A673 (cell line): ENCODE measurements at regions not wholly inside any gene's neighbourhood (a gene's known extent, or its start where the extent isn't known, plus 50 kb on each side); places are given as distances from the start of the nearest gene placed in this dataset.

Experiments
- EZH2 ChIP-seq: fragments of 200-600 bp; sonication (generic); IDR thresholded peaks from 2 replicates; pipeline ENCODE4 v1.6.1; 2017; ENCODE audit warnings: borderline replicate concordance, low read depth, mild to moderate bottlenecking, mixed read lengths, antibody characterized with exemption, low read length; ENCODE audit not compliant: poor library complexity, severe bottlenecking
- TF ChIP-seq, protein P1 (sequence below): fragments of 300-800, 200-600 bp; sonication (generic); conservative IDR thresholded peaks from 2 replicates; pipeline ENCODE4 v1.5.1; 2017; ENCODE audit warnings: low read depth, mild to moderate bottlenecking, antibody characterized with exemption, low read length, moderate library complexity, mixed read lengths

DNA sequence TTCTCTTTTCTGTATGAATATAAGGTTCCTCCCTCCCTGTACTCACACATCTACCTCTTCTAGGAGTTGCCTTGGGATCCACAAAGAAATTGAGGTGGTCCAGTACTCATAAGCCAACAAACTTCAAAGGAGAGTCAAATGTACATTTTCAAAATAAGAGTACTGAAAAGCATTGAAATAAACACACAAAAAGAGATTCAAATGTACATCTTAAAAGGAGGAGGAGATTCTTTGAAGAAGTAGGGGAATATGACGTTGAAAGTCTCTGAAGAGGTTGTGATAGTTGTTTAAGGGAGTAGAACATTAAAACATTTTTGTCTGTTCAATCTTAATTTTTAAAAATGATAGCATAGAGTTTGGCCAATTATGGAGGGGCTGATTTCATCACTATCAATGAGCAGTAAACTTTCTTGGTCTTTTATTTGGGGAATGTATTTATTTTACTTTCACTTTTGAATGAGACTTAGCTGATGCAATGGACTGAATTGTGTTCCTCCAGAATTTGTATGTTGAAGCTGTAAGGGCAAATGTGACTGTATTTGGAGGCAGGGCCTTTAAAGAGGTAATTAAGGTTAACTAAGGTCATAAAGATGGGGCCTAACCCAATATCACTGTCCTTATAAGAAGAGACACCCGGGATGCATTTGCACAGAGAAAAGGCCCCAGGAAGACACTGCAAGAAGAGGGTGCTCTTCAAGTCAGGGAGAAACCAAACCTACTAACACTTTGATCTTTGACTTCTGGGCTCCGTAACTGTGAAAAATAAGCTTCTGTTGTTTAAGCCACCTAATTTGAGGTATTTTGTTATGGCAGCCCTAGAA, 226.3 kb upstream of the PGRMC2 start:
- TF ChIP-seq, protein P1, sequence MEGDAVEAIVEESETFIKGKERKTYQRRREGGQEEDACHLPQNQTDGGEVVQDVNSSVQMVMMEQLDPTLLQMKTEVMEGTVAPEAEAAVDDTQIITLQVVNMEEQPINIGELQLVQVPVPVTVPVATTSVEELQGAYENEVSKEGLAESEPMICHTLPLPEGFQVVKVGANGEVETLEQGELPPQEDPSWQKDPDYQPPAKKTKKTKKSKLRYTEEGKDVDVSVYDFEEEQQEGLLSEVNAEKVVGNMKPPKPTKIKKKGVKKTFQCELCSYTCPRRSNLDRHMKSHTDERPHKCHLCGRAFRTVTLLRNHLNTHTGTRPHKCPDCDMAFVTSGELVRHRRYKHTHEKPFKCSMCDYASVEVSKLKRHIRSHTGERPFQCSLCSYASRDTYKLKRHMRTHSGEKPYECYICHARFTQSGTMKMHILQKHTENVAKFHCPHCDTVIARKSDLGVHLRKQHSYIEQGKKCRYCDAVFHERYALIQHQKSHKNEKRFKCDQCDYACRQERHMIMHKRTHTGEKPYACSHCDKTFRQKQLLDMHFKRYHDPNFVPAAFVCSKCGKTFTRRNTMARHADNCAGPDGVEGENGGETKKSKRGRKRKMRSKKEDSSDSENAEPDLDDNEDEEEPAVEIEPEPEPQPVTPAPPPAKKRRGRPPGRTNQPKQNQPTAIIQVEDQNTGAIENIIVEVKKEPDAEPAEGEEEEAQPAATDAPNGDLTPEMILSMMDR: no peak
- no peak for TF ChIP-seq EZH2
